ENCODE measurements at regions not wholly inside any gene's neighbourhood (a gene's known extent, or its start where the extent isn't known, plus 50 kb on each side); places are given as distances from the start of the nearest gene placed in this dataset.

GRCh38 chr3:77807312-77807711 lies 767.4 kb downstream of the ROBO2 start:
- Histone ChIP-seq H3K27ac (ENCODE audit: insufficient read depth, low read depth, low read length) (no peak overlapping the region), H3K9me3 (replicated peaks; ENCODE audit: control insufficient read depth, insufficient read depth, low read length) (no peaks in the 10 kb centered on the region), H3K4me2 (ENCODE audit: insufficient read depth, low read length) (no peak overlapping the region), H3K79me2 (ENCODE audit: control insufficient read depth, insufficient read depth, low read length) (no peaks in the 10 kb centered on the region), H3K9me1 (replicated peaks; ENCODE audit: control insufficient read depth, extremely low read depth, insufficient read depth, low read length) (no peaks in the 10 kb centered on the region), H4K20me1 (replicated peaks; ENCODE audit: control insufficient read depth, extremely low read depth, insufficient read depth, low read length) (no peaks in the 10 kb centered on the region), H3K4me3 (replicated peaks in 1 of 3; ENCODE audit: insufficient read depth in 1 of 3, low read depth in 1 of 3, low read length in 3 of 3) (no peak overlapping the region), H3K27me3 (ENCODE audit: control insufficient read depth in 2 of 2, insufficient read depth in 2 of 2, low read length in 2 of 2) (no peaks in the 10 kb centered on the region), H2AFZ (ENCODE audit: low read depth, low read length) (no peak overlapping the region), H3K9ac (replicated peaks; ENCODE audit: extremely low read depth, insufficient read depth, low read length) (no peak overlapping the region), H3K36me3 (ENCODE audit: control insufficient read depth in 2 of 2, extremely low read depth in 1 of 2, insufficient read depth in 2 of 2, low read length in 2 of 2) (no peaks in the 10 kb centered on the region), H3K4me1 (ENCODE audit: control insufficient read depth, extremely low read depth, insufficient read depth, low read length) (no peaks in the 10 kb centered on the region)
- CTCF ChIA-PET = no interaction called here
- dilution Hi-C loops (cut with MboI; ENCODE audit: extremely low pct_ligation_motif_present, low sequenced_read_pairs) (no loop called here), intact Hi-C loops (cut with micrococcal nuclease) (no loop called here)
- FAIRE-seq (no peak), DNase-seq (ENCODE audit: low read depth, low spot score) (no peak)
- TF ChIP-seq EZH2 (IDR thresholded peaks at IDR 0.05; ENCODE audit: borderline replicate concordance, low read depth, low read length, severe bottlenecking) = no peak
- POLR2A ChIA-PET = no interaction called here
- BruUV-seq (replicated peaks) = no TSS peak

- POLR2A ChIA-PET = no interaction called here
- no peaks in the 10 kb centered on the region for H3K36me3 ChIP-seq (ENCODE audit: control insufficient read depth in 2 of 2, extremely low read depth in 1 of 2, insufficient read depth in 2 of 2, low read length in 2 of 2)
- H3K4me2 ChIP-seq (ENCODE audit: insufficient read depth, low read length) = no peak overlapping the region
- DNase-seq (ENCODE audit: low read depth, low spot score) (no peak), FAIRE-seq (no peak)
- no peaks in the 10 kb centered on the region for H4K20me1 ChIP-seq (replicated peaks; ENCODE audit: control insufficient read depth, extremely low read depth, insufficient read depth, low read length)
- no peak overlapping the region for H2AFZ ChIP-seq (ENCODE audit: low read depth, low read length)
- no TSS peak for BruUV-seq (replicated peaks)
- H3K9ac ChIP-seq (replicated peaks; ENCODE audit: extremely low read depth, insufficient read depth, low read length) = no peak overlapping the region
- no peak for TF ChIP-seq POLR2AphosphoS5 (IDR thresholded peaks at IDR 0.05; ENCODE audit: insufficient read depth, low read depth, low read length)
- TF ChIP-seq MYC (IDR thresholded peaks at IDR 0.05; ENCODE audit: low read depth, low read length) = no peak
- TF ChIP-seq CTCF (IDR thresholded peaks at IDR 0.05; ENCODE audit: extremely low read depth in 1 of 2, insufficient read depth in 1 of 2, low read depth in 1 of 2, low read length in 2 of 2) = no peak
- no peak for TF ChIP-seq JUN (IDR thresholded peaks at IDR 0.05; ENCODE audit: borderline replicate concordance, insufficient read depth, insufficient read length, low read depth)
- TF ChIP-seq POLR2A (IDR thresholded peaks at IDR 0.05; ENCODE audit: low read depth, low read length) = no peak
- no peak for TF ChIP-seq FOS (IDR thresholded peaks at IDR 0.05; ENCODE audit: borderline replicate concordance, insufficient read depth, low read length)
- TF ChIP-seq, protein P1, sequence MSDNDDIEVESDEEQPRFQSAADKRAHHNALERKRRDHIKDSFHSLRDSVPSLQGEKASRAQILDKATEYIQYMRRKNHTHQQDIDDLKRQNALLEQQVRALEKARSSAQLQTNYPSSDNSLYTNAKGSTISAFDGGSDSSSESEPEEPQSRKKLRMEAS (IDR thresholded peaks at IDR 0.05; ENCODE audit: insufficient read depth, insufficient read length) = no peak
- no peak for TF ChIP-seq GATA2 (IDR thresholded peaks at IDR 0.05; ENCODE audit: insufficient read depth, insufficient read length, low read depth, low read length)
- no peak for TF ChIP-seq EZH2 (IDR thresholded peaks at IDR 0.05; ENCODE audit: borderline replicate concordance, low read depth, low read length, severe bottlenecking)
- no peak overlapping the region for H3K27ac ChIP-seq (ENCODE audit: insufficient read depth, low read depth, low read length)
- dilution Hi-C loops (cut with MboI; ENCODE audit: extremely low pct_ligation_motif_present, low sequenced_read_pairs) (no loop called here), intact Hi-C loops (cut with micrococcal nuclease) (loop anchor here (5.0 kb wide), 1 partner anchor 392 kb away; no protein-coding TSS in a partner anchor)
- CTCF ChIA-PET = interaction anchor here (1.0 to 1.1 kb wide), 2 partner anchors 39 to 467 kb away, joined by 4 to 5 read pairs; no protein-coding TSS in a partner anchor
- H3K79me2 ChIP-seq (ENCODE audit: control insufficient read depth, insufficient read depth, low read length) = no peaks in the 10 kb centered on the region
- no peak overlapping the region for H3K4me3 ChIP-seq (replicated peaks in 1 of 3; ENCODE audit: insufficient read depth in 1 of 3, low read depth in 1 of 3, low read length in 3 of 3)
- no peaks in the 10 kb centered on the region for H3K9me3 ChIP-seq (replicated peaks; ENCODE audit: control insufficient read depth, insufficient read depth, low read length)
- H3K4me1 ChIP-seq (ENCODE audit: control insufficient read depth, extremely low read depth, insufficient read depth, low read length) = peaks cover 7% of the 10 kb centered on the region
- H3K27me3 ChIP-seq (ENCODE audit: control insufficient read depth in 2 of 2, insufficient read depth in 2 of 2, low read length in 2 of 2) = no peaks in the 10 kb centered on the region
- no peaks in the 10 kb centered on the region for H3K9me1 ChIP-seq (replicated peaks; ENCODE audit: control insufficient read depth, extremely low read depth, insufficient read depth, low read length)
Observed at GRCh38 chr3:77814845-77815244, 774.9 kb downstream of the ROBO2 start.

Data from endothelial cell of umbilical vein (primary cell).